GM19463 (cell line): ENCODE measurements at regions not wholly inside any gene's neighbourhood (a gene's known extent, or its start where the extent isn't known, plus 50 kb on each side); places are given as distances from the start of the nearest gene placed in this dataset.
"Not testable (repeated sequence)": the region's sequence is repeated elsewhere in the genome, so short reads cannot be mapped to it uniquely, and the experiment has no call there.

ENCODE experiments used
- ATAC-seq: cut with Tn5 transposase; IDR thresholded peaks from one replicate; pipeline ENCODE4 v1.9.1; 2021; ENCODE audit warnings: mild to moderate bottlenecking, moderate library complexity; ENCODE audit not compliant: unreplicated experiment

DNA sequence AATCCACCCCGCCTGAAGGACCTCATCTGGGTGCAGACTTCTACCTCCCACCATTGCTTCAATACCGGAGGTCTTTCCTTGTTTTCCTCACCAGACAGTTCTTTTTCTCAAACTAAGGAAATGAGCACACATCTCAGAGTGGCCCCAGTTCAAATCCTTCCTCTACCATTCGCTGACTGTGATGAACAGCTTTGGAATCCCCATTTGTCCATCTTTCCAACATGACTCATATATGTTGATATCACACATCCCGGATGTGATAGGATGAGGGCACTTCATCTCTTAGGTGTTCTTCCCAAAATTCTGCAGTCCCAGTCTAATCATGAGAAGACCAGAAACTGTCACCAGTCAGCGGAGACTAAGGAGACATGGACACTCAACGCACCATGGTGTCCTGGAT, 67.9 kb upstream of the SMURF2 start:
- ATAC-seq: not testable (repeated sequence)

DNA sequence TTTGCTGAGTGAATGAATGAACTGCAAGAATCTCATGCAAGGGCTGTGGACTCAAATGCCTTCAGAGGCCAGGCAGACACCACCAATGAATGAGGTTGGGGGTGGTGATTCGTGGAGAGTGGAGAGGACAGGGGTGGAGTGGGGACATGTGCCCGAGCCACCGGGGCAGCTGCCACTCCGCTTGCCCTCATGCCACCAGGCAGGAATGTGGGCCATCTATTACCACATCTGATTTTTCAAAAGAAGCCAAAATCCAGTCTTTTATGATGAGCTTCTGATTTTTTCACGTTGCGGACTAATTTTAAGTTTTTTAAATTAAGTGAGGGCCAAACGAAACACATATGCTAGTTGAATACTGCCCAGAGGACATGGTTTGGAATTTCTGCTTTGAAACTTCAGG, 67.1 kb upstream of the SMURF2 start:
- ATAC-seq: no peak

DNA sequence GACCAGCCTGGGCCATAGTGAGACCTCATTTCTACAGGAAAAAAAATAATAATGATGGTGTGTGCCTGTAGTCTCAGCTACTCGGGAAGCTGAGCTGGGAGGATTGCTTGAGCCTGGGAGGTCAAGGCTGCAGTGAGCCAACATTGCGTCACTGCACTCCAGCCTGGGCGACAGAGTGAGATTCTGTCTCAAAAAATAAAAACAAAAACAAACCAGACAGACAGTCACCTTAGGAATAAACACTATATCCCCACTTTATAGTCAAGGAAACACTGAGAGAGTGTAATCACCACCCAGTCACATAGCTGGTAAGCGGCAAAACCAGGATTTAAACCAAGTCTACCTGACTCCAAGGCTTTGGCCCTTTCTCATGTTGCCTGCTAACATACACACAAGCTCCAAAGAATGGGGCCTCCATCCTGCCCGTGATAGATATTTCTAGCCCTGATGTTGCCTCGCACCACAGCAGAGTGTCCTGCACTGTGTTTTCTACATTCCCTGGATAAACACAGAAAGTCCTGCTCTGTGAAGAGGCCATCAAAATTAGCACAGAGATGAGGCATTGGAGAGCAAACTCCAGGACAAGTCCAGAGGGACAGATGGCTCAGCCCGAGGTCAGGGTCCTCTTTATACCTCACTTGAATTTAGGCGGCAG, 66.1 kb upstream of the SMURF2 start:
- no peak for ATAC-seq

DNA sequence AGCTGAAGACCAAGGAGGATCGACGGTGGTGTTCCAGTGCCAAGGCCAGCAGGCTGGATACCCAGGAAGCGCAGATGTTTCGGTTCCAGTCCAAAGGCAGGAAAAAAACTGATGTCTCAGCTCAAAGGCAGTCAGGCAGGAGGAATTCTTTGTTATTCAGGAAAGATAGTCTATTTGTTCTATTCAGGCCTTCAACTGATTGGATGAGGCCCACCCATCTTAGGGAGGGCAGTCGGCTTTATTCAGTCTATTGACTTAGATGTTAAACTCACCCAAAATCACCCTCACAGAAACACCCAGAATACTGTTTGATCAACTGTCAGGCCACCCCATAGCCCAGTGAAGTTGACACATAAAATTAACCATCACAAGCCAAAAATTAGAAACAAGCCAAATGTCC, 63.9 kb upstream of the SMURF2 start:
- not testable (repeated sequence) for ATAC-seq

DNA sequence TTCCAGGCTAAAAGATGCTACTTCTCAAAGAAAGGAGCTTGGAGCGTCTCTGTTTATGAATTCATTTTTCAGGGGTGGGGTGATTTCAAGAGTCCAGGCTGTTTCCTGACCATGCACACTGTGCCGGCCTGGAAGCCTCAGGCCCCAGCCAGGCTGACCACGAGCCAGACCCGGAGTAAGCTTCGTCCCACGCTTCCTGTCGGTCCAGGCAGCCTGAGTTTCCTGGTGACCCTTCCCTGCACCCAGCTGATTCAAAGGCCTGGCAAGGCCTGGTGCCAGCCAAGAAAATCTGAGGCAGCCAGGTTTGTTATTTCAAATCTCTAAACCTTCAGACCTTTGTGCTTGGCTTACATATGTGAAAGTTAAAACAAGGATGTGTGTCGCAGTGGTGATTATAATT, 62.1 kb upstream of the SMURF2 start:
- not testable (repeated sequence) for ATAC-seq

DNA sequence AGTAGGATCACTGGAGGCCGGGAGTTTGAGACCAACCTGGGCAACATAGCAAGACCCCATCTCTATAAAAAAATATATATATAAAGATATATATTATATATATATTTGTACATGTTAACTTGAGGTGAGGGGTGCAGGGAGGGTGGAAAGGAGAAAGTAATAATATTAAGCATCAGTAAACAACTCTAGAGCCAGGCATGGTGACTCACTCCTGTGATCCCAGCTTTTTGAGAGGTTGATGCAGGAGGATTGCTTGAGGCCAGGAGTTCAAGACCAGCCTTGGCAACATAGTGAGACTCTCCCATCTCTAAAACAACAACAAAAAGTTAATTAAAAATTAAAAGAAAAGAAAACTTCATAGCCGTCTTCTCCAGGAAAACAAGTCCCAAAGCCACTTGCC, 61.7 kb upstream of the SMURF2 start:
- ATAC-seq: no peak

DNA sequence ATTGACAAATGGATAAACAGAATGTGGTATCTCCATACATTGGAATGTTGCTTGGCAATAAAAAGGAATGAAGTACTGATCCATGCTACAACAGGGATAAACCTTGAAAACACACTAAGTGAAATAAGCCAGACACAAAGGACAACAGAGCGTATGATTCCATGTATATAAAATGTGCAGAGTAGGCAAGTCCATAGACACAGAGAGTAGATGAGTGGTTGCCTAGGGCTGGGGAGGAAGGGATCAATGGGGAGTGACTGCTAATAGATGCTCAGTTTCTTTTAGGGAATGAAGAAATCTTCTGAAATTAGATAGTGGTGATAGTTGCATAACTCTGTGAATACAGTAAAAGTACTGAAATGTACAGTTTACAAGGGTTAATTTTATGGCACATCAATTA, 59.4 kb upstream of the SMURF2 start:
- not testable (repeated sequence) for ATAC-seq

DNA sequence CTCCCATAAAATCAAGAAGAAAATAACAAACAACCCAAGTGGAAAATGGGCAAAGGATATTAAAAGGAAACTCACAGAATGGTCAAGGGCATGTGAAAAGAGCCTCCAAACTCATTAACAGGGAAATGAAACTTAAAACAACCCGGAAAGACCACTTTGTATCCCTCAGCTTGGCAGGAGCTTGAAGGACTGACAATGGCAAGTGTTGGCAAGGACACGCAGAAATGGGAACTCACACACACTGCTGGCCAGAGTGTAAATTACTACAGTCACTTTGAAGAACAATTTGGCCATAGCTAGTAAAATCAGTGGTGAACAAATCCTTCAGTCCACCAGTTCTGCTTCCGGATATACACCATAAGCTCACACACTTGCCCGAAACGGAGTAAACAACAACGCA, 58.1 kb upstream of the SMURF2 start:
- not testable (repeated sequence) for ATAC-seq

DNA sequence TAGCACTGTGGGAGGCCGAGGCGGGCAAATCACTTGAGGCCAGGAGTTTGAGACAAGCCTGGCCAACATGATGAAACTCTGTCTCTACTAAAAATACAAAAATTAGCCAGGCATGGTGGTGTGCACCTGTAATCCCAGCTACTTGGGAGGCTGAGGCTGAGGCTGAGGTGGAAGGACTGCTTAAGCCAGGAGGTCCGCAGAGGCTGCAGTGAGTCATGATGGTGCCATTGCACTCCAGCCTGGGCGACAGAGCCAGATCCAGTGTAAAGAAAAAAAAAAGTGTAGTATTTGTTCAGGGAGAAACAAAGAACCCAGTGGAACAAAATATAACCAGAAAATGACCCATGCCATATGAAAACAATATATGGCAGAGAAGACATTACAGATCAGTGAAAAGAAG, 57.4 kb upstream of the SMURF2 start:
- not testable (repeated sequence) for ATAC-seq

DNA sequence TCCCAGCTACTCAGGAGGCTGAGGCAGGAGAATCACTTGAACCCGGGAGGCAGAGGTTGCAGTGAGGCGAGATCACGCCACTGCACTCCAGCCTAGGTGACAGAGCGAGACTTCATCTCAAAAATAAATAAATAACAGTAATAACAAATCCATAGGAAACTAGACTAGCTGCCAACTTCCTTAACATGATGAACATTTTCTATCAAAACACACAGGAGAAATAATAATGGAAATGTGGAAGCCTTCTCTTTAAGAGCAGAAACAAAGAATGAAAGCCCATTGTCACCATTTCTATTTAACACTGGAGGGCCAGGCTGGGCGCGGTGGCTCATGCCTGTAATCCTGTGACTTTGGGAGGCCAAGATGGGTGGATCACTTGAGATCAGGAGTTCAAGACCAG, 56.7 kb upstream of the SMURF2 start:
- not testable (repeated sequence) for ATAC-seq

DNA sequence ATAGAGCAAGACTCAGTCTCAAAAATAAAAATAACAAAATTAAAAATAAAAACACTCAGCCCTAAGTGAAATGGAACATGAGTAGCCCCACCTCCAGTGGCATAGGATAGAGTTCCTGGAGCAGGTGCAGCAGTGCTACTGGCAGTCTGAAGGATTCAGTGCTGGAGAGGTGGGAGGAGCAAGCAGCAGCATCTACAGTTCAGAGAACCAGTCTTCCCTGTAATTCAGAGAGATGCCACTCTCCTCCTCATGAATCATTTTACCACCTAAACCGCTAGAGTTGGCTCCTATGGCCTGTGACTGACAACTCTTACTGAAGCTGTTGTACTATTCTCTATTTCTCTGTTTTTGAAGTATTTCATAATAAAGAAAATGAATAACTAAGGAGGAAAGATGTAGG, 56.0 kb upstream of the SMURF2 start:
- no peak for ATAC-seq

DNA sequence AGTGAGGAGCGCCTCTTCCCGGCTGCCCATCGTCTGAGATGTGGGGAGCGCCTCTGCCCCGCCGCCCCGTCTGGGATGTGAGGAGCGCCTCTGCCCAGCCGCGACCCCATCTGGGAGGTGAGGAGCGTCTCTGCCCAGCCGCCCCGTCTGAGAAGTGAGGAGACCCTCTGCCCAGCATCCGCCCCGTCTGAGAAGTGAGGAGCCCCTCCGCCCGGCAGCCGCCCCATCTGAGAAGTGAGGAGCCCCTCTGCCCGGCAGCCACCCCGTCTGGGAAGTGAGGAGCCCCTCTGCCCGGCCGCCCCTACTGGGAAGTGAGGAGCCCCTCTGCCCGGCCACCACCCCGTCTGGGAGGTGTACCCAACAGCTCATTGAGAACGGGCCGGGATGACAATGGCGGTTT, 54.4 kb upstream of the SMURF2 start:
- not testable (repeated sequence) for ATAC-seq

DNA sequence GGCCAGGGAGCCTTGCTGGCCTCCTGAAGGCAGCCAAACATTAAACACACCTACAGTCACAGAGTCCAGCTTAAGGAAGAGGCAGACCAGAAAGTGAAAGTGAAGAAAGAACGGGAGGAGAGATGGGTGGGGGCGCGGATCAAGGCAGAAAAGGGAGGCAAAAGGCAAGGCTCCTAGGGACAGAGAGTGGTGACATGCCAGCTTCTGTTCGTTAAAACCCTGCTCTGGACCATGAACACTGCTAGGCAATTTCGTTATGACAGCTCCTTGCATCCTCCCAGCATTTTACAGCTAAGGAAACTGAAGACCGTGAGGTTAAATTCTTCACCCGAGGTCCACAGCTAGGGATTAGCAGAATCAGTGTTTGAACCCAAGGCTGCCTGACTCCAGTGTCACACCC, 51.7 kb upstream of the SMURF2 start:
- not testable (repeated sequence) for ATAC-seq

DNA sequence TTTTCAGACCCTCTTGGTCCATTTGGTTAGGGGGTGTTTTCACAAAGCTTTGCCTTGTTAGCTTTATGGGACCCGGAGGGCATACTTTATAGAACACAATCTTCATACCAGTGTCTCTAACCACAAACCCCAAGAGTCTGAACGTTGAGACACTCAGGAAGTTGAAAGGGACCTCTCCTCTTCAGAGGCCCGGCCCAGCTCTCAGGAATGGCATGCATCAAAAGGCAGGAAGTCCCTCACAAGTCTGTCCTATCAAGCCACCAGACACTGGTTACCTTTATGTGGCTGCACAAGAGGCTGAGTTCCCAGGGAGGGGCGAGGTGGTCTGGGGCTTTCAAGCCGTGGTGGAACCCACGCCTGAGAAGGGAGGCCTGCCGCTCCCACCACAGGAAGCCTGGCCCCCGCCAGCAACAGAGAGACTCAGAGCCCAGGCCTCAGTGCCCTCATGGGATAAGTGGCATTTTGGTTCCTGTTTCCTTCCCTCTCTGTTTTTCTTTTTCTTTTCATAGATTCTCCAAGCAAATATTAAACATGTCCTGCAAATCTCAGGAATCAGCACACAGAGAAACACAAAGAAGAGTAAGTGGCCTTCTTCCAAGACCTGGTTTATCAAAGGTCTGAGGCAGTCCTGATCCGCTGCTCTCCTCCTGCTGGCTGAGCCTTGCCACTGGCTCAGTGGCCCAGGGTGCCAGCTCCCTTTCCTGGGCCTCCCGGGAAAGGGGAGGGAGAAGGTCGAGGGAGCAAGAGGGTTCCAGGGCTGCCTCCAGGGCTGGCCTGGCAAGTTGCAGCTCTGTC, 50.6 kb upstream of the SMURF2 start:
- ATAC-seq: peak; percentile 67
